Bronchial epithelial cell (primary cell): ENCODE measurements at regions not wholly inside any gene's neighbourhood (a gene's known extent, or its start where the extent isn't known, plus 50 kb on each side); places are given as distances from the start of the nearest gene placed in this dataset.
A peak's percentile ranks its signal among the peaks of the same experiment; 100 is the strongest.

ENCODE experiments used
- DNase-seq: peaks from one replicate; pipeline ENCODE4 v3.0.0-alpha.2; 2010; ENCODE audit warnings: low read depth
- FAIRE-seq: peaks from 2 replicates; lab custom pipeline; 2011; peaks lifted over from hg19 to GRCh38; lab: Jason Lieb, UNC
- H3K27me3 ChIP-seq: 2 replicates; pipeline ENCODE4 v1.5.1; 2011; ENCODE audit warnings: low read length; ENCODE audit not compliant: control insufficient read depth, insufficient read depth
- H3K36me3 ChIP-seq: 2 replicates; pipeline ENCODE4 v1.5.1; 2011; ENCODE audit warnings: low read length; ENCODE audit not compliant: control insufficient read depth, insufficient read depth
- H3K4me3 ChIP-seq: 2 replicates; pipeline ENCODE4 v1.5.1; 2011; ENCODE audit warnings: mild to moderate bottlenecking, low read depth, low read length, control low read depth
- TF ChIP-seq, protein P1 (sequence below): IDR thresholded peaks from 2 replicates; pipeline ENCODE4 v1.5.1; 2011; ENCODE audit warnings: mild to moderate bottlenecking, moderate library complexity, low read length, control low read depth, inconsistent platforms; ENCODE audit not compliant: insufficient read depth, severe bottlenecking

GRCh38 chr6:10019851-10020250 is 395.0 kb downstream of the TFAP2A start:
- Histone ChIP-seq H3K4me3 (no peak overlapping the region), H3K27me3 (no peaks in the 10 kb centered on the region), H3K36me3 (no peaks in the 10 kb centered on the region)
- TF ChIP-seq, protein P1, sequence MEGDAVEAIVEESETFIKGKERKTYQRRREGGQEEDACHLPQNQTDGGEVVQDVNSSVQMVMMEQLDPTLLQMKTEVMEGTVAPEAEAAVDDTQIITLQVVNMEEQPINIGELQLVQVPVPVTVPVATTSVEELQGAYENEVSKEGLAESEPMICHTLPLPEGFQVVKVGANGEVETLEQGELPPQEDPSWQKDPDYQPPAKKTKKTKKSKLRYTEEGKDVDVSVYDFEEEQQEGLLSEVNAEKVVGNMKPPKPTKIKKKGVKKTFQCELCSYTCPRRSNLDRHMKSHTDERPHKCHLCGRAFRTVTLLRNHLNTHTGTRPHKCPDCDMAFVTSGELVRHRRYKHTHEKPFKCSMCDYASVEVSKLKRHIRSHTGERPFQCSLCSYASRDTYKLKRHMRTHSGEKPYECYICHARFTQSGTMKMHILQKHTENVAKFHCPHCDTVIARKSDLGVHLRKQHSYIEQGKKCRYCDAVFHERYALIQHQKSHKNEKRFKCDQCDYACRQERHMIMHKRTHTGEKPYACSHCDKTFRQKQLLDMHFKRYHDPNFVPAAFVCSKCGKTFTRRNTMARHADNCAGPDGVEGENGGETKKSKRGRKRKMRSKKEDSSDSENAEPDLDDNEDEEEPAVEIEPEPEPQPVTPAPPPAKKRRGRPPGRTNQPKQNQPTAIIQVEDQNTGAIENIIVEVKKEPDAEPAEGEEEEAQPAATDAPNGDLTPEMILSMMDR, result no peak
- FAIRE-seq (no peak), DNase-seq (no peak)

DNA sequence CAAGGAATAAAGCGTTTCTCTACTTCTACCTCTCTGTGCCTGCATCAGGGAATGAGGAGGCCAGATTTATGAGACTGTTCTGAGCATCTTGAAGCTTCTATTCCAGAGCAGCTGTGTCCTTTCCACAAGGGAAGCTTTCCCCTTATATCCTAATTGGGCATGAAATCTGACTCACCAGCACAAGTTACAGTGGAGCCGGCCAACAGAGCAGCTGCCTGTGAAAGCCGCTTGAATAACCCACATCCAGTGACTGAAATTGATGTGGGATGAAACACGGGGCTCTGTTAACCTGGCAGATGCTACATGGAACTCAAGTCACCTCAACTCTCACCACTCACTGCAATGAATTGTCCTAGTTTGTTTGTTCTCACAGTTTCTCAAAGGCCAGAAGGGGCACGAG is 400.3 kb downstream of the TFAP2A start:
- DNase-seq (no peak), FAIRE-seq (no peak)
- Histone ChIP-seq H3K27me3 (no peaks in the 10 kb centered on the region), H3K4me3 (no peak overlapping the region), H3K36me3 (no peaks in the 10 kb centered on the region)
- TF ChIP-seq, protein P1, result no peak

- DNase-seq, result peak; percentile 80
- H3K4me3 ChIP-seq, result no peak overlapping the region
- FAIRE-seq, result peak; percentile 18
- TF ChIP-seq, protein P1, result no peak
- H3K27me3 ChIP-seq, result no peaks in the 10 kb centered on the region
- no peaks in the 10 kb centered on the region for H3K36me3 ChIP-seq
These were observed 414.3 kb downstream of the TFAP2A start for GRCh38 chr6:10000551-10000950.

GRCh38 chr6:9999796-10000195 is 415.1 kb downstream of the TFAP2A start:
- no peaks in the 10 kb centered on the region for H3K27me3 ChIP-seq
- no peaks in the 10 kb centered on the region for H3K36me3 ChIP-seq
- H3K4me3 ChIP-seq, result no peak overlapping the region
- FAIRE-seq, result no peak
- TF ChIP-seq, protein P1, result no peak
- peak; percentile 59 for DNase-seq

- no peaks in the 10 kb centered on the region for H3K36me3 ChIP-seq
- DNase-seq (peak; percentile 2), FAIRE-seq (no peak)
- H3K4me3 ChIP-seq, result no peak overlapping the region
- TF ChIP-seq, protein P1, result no peak
- H3K27me3 ChIP-seq, result no peaks in the 10 kb centered on the region
These were observed 428.6 kb downstream of the TFAP2A start for GRCh38 chr6:9986273-9986672.

DNA sequence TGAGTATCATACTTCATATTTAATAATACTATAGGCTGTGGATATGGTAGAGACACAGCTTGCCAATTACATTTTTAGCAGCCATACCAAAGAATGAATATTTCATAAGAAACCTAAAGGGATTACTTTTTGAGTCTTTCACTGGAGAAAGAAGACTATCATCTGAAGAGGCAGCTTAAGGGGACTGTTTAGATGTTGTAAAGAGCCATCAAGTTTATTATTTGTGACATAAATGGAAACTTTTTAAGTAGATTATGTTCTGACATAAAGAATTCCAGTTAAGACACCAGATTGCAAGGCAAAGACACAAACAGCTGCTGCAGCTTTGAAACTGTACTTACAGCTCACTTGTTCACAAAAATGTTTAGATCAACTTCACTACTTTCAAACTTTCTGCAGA is 429.4 kb downstream of the TFAP2A start:
- Histone ChIP-seq H3K36me3 (no peaks in the 10 kb centered on the region), H3K4me3 (no peak overlapping the region), H3K27me3 (no peaks in the 10 kb centered on the region)
- TF ChIP-seq, protein P1, result no peak
- DNase-seq (no peak), FAIRE-seq (no peak)
